Effector CD8-positive, alpha-beta T cell (primary cell): ENCODE measurements at regions not wholly inside any gene's neighbourhood (a gene's known extent, or its start where the extent isn't known, plus 50 kb on each side); places are given as distances from the start of the nearest gene placed in this dataset.

ENCODE experiments used
- DNase-seq: peaks from one replicate; lab custom pipeline; 2025; lab: John Stamatoyannopoulos, UW

GRCh38 chr16:17858061-17858460 is 387.3 kb upstream of the XYLT1 start:
- no peak for DNase-seq

GRCh38 chr16:17853958-17854357 is 383.2 kb upstream of the XYLT1 start:
- no peak for DNase-seq

- DNase-seq = no peak
Measured at GRCh38 chr16:17852977-17853702, 382.4 kb upstream of the XYLT1 start.

- DNase-seq = no peak
Measured at GRCh38 chr16:17850581-17851250, 380.0 kb upstream of the XYLT1 start.

GRCh38 chr16:17847234-17847795 is 376.6 kb upstream of the XYLT1 start:
- DNase-seq = no peak

- no peak for DNase-seq
Measured at GRCh38 chr16:17846030-17846429, 375.3 kb upstream of the XYLT1 start.

GRCh38 chr16:17845031-17845430 is 374.3 kb upstream of the XYLT1 start:
- DNase-seq = no peak

GRCh38 chr16:17843905-17844304 is 373.1 kb upstream of the XYLT1 start:
- no peak for DNase-seq

- no peak for DNase-seq
Measured at GRCh38 chr16:17839907-17840306, 369.1 kb upstream of the XYLT1 start.

- no peak for DNase-seq
Measured at GRCh38 chr16:17839272-17839671, 368.5 kb upstream of the XYLT1 start.

GRCh38 chr16:17836868-17837602 is 366.3 kb upstream of the XYLT1 start:
- no peak for DNase-seq

- DNase-seq = no peak
Measured at GRCh38 chr16:17835118-17835876, 364.5 kb upstream of the XYLT1 start.

GRCh38 chr16:17832738-17833137 is 362.0 kb upstream of the XYLT1 start:
- no peak for DNase-seq

GRCh38 chr16:17831330-17831729 is 360.6 kb upstream of the XYLT1 start:
- DNase-seq = no peak

GRCh38 chr16:17830651-17831050 is 359.9 kb upstream of the XYLT1 start:
- no peak for DNase-seq

GRCh38 chr16:17829811-17830210 is 359.1 kb upstream of the XYLT1 start:
- no peak for DNase-seq

- DNase-seq = no peak
Measured at GRCh38 chr16:17828012-17828411, 357.3 kb upstream of the XYLT1 start.

- DNase-seq = no peak
Measured at GRCh38 chr16:17827313-17827712, 356.6 kb upstream of the XYLT1 start.

- no peak for DNase-seq
Measured at GRCh38 chr16:17817943-17818342, 347.2 kb upstream of the XYLT1 start.

GRCh38 chr16:17817260-17817659 is 346.5 kb upstream of the XYLT1 start:
- DNase-seq = no peak

GRCh38 chr16:17812771-17813170 is 342.0 kb upstream of the XYLT1 start:
- DNase-seq = no peak

GRCh38 chr16:17804857-17805256 is 334.1 kb upstream of the XYLT1 start:
- DNase-seq = no peak
